ENCODE measurements at regions not wholly inside any gene's neighbourhood (a gene's known extent, or its start where the extent isn't known, plus 50 kb on each side); places are given as distances from the start of the nearest gene placed in this dataset.

- Histone ChIP-seq H3K36me3 (no peaks in the 10 kb centered on the region), H3K4me1 (no peaks in the 10 kb centered on the region), H3K9me3 (no peaks in the 10 kb centered on the region), H3K27ac (no peak overlapping the region), H3K27me3 (no peaks in the 10 kb centered on the region), H3K4me3 (no peak overlapping the region)
- intact Hi-C loops (cut with DNase I; ENCODE audit: low total_unique reads) (no loop called here), in situ Hi-C loops (cut with MboI; ENCODE audit: low pct_ligation_motif_present in 1 of 4, low pct_unique_long_range_greater_than_20kb in 1 of 4, low sequenced_read_pairs in 3 of 4) (no loop called here)
- no peak for TF ChIP-seq POLR2A (IDR thresholded peaks at IDR 0.05)
- no peak for TF ChIP-seq EP300 (IDR thresholded peaks at IDR 0.05; ENCODE audit: low read depth)
- no peak for TF ChIP-seq CTCF (IDR thresholded peaks at IDR 0.05)
- no peak for TF ChIP-seq POLR2AphosphoS5 (IDR thresholded peaks at IDR 0.05)
- WGBS, 2 donors (ENCODE audit: low coverage in 1 of 2) = 41 to 64% methylated on average over 3 of the region's 3 CpGs
- no peak for DNase-seq
These were observed 325.4 kb downstream of the JRKL start for GRCh38 chr11:96715208-96715607.

- intact Hi-C loops (cut with DNase I; ENCODE audit: low total_unique reads) = no loop called here
- Histone ChIP-seq H3K4me1 (no peaks in the 10 kb centered on the region), H3K27ac (no peak overlapping the region), H3K36me3 (no peaks in the 10 kb centered on the region), H3K4me3 (no peak overlapping the region), H3K9me3 (no peaks in the 10 kb centered on the region), H3K27me3 (no peaks in the 10 kb centered on the region)
- TF ChIP-seq CTCF (IDR thresholded peaks at IDR 0.05) (no peak), POLR2AphosphoS5 (IDR thresholded peaks at IDR 0.05) (no peak), EP300 (IDR thresholded peaks at IDR 0.05; ENCODE audit: low read depth) (no peak), POLR2A (IDR thresholded peaks at IDR 0.05) (no peak)
- DNase-seq = no peak
- in situ Hi-C loops (cut with MboI; ENCODE audit: low pct_ligation_motif_present in 1 of 4, low pct_unique_long_range_greater_than_20kb in 1 of 4, low sequenced_read_pairs in 3 of 4) = no loop called here
- WGBS, 2 donors (ENCODE audit: low coverage in 1 of 2) = 31 to 57% methylated on average over 1 of the region's 1 CpG
These were observed 346.8 kb downstream of the JRKL start for GRCh38 chr11:96736601-96737000.

- Histone ChIP-seq H3K36me3 (no peaks in the 10 kb centered on the region), H3K27me3 (no peaks in the 10 kb centered on the region), H3K4me1 (no peaks in the 10 kb centered on the region), H3K27ac (no peak overlapping the region), H3K4me3 (no peak overlapping the region), H3K9me3 (no peaks in the 10 kb centered on the region)
- 89% methylated on average over 3 of the region's 3 CpGs; no CpG with 5 or more reads in 1 of the 2 donors for WGBS, 2 donors (ENCODE audit: low coverage in 1 of 2)
- in situ Hi-C loops (cut with MboI; ENCODE audit: low pct_ligation_motif_present in 1 of 4, low pct_unique_long_range_greater_than_20kb in 1 of 4, low sequenced_read_pairs in 3 of 4) = no loop called here
- TF ChIP-seq POLR2A (IDR thresholded peaks at IDR 0.05) = no peak
- TF ChIP-seq POLR2AphosphoS5 (IDR thresholded peaks at IDR 0.05) = no peak
- TF ChIP-seq CTCF (IDR thresholded peaks at IDR 0.05) = no peak
- no peak for TF ChIP-seq EP300 (IDR thresholded peaks at IDR 0.05; ENCODE audit: low read depth)
- intact Hi-C loops (cut with DNase I; ENCODE audit: low total_unique reads) = no loop called here
- no peak for DNase-seq
These were observed 348.5 kb downstream of the JRKL start for GRCh38 chr11:96738311-96738710.

GRCh38 chr11:96741068-96741467 lies 351.3 kb downstream of the JRKL start:
- intact Hi-C loops (cut with DNase I; ENCODE audit: low total_unique reads) = no loop called here
- H3K27ac ChIP-seq = no peak overlapping the region
- H3K4me1 ChIP-seq = no peaks in the 10 kb centered on the region
- H3K9me3 ChIP-seq = no peaks in the 10 kb centered on the region
- WGBS, 2 donors (ENCODE audit: low coverage in 1 of 2) = 81 to 82% methylated on average over 5 of the region's 5 CpGs
- DNase-seq = no peak
- H3K27me3 ChIP-seq = no peaks in the 10 kb centered on the region
- H3K36me3 ChIP-seq = no peaks in the 10 kb centered on the region
- TF ChIP-seq EP300 (IDR thresholded peaks at IDR 0.05; ENCODE audit: low read depth) = no peak
- no peak for TF ChIP-seq POLR2AphosphoS5 (IDR thresholded peaks at IDR 0.05)
- TF ChIP-seq CTCF (IDR thresholded peaks at IDR 0.05) = no peak
- no peak for TF ChIP-seq POLR2A (IDR thresholded peaks at IDR 0.05)
- in situ Hi-C loops (cut with MboI; ENCODE audit: low pct_ligation_motif_present in 1 of 4, low pct_unique_long_range_greater_than_20kb in 1 of 4, low sequenced_read_pairs in 3 of 4) = no loop called here
- H3K4me3 ChIP-seq = no peak overlapping the region
